GM12873 (cell line): ENCODE measurements at regions not wholly inside any gene's neighbourhood (a gene's known extent, or its start where the extent isn't known, plus 50 kb on each side); places are given as distances from the start of the nearest gene placed in this dataset.

ENCODE experiments used
- TF ChIP-seq, protein P1 (sequence below): IDR thresholded peaks from 2 replicates; pipeline ENCODE4 v1.5.1; 2012; ENCODE audit warnings: low read depth, mild to moderate bottlenecking, moderate library complexity, low read length, control low read depth; ENCODE audit not compliant: insufficient read depth; ENCODE audit errors: missing control alignments

DNA sequence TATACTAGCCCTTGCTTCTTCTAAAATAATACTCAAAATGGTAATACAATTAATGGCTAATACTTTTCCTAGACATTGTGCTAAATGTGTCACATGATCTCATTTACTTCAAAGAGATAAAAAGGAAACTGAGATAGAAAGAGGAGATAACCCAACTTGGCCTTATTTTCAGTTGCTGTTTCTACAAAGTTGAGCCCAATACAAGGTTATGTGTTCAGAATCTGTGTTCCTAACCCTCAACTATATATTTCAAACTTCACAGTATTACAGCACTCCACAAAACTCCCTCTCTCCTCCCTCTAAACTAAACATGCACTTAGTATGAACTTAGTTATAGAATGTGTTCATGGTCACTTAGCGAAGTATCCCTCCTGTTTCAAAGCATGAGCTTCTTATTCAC is 277.9 kb downstream of the CCER1 start:
- TF ChIP-seq, protein P1, sequence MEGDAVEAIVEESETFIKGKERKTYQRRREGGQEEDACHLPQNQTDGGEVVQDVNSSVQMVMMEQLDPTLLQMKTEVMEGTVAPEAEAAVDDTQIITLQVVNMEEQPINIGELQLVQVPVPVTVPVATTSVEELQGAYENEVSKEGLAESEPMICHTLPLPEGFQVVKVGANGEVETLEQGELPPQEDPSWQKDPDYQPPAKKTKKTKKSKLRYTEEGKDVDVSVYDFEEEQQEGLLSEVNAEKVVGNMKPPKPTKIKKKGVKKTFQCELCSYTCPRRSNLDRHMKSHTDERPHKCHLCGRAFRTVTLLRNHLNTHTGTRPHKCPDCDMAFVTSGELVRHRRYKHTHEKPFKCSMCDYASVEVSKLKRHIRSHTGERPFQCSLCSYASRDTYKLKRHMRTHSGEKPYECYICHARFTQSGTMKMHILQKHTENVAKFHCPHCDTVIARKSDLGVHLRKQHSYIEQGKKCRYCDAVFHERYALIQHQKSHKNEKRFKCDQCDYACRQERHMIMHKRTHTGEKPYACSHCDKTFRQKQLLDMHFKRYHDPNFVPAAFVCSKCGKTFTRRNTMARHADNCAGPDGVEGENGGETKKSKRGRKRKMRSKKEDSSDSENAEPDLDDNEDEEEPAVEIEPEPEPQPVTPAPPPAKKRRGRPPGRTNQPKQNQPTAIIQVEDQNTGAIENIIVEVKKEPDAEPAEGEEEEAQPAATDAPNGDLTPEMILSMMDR = no peak

DNA sequence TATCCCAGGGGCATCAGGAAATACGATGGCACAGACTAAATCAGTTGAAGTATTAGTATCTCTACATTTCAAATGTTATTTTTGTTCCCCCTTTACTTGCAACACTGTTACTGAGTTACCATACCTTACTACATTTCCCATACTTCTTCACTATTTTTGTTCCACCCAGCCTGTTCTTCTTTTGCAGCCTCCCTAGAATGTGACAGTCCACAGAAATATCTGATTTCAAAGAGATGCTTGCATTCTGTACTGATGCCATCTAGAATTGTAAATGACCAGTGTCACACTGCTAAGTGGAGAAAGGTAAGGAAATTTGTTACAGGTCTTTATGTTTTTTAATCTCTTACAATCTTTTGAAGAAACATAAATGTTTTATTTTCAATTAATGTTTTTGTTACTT is 279.9 kb downstream of the CCER1 start:
- TF ChIP-seq, protein P1 = no peak

DNA sequence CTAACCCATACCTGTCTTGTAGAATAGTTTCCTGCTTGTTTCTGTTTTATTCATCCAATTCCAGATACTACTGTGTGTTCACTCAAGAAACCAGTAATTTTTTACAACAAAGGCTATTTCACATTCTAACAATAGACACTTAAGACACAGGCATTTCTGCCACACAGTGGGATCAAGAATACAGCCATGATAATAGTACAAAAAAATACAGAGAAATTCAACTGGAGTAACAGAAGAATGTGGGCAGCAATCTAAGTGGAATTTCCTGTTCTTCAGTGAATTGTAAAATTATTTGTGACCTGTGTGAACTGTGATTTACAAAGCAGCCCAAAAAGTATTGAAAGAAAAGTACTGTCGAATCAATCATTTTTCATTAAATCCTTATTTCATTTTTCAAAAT is 282.9 kb downstream of the CCER1 start:
- TF ChIP-seq, protein P1 = no peak

DNA sequence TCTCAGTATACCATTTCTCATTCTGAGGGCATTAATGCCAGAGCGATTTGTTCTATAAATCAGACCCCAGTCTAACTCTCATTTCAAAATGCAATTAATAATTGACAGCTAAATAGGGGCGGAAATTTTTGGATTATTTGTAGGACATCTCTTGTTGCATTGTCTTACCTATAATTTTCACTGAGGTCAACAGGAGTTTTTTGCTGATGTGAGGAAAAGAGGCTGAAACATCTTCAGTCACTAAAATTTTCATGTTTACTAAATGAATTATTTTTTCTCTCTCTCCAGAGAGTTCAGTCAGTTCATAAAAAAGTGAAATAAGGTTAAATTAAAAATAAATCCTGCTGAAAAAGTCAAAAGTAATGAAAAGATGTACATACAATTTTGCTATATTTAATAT is 295.9 kb downstream of the CCER1 start:
- TF ChIP-seq, protein P1 = no peak

DNA sequence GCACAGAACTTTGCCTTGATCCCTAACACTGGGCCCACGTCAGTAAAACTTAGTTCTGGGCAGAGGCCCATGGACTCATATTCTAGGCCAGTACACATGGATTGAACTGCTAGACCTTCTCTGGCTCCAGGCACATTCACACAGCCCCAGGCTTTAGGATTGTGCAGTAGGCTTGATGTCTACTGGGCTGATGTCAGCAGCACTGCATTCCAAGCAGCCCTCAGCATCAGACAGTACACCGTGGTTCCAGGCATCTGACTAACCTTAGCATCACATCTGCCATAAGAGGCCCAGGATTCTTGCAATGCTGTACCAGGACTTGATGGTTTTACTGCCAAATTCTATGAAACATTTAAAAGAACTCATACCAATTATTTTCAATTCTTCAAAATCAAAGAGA is 301.9 kb downstream of the CCER1 start:
- TF ChIP-seq, protein P1 = no peak

DNA sequence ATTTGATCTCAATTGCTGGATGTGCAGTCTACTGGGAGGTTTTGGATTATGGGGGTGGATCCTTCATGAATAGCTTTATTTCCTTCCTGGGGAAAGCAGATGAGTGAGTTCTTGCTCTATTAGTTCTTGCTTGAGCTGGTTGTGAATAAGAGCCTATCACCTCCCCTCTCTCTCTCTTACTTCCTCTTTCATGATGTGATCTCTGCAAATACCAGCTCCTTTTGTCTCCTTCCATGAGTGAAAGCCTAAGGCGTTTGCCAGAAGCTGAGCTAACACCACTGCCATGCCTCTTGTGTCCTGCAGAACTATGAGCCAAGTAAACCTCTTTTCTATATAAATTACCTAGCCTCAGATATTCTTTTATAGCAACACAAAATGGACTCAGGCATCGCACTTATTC is 302.7 kb downstream of the CCER1 start:
- TF ChIP-seq, protein P1 = no peak

DNA sequence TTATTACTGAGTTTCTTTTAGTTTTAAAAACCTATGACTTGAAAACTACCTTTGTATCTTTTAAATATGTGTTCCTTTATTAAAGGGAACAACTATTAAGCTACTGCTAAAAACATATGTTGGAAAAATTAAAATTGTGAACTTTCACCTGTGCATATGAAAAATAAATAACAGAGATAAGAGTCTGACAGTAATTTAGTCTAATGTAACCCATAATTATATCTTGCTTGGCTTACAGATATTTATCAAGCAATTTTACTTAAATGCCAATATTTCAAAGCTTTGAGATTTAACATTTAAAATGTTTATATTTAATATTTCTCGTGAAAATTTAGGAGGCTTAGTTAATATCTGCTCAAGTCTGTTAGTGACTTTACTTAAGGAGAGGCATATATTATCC is 309.8 kb downstream of the CCER1 start:
- TF ChIP-seq, protein P1 = no peak
